NCI-H510A (cell line): ENCODE measurements at regions not wholly inside any gene's neighbourhood (a gene's known extent, or its start where the extent isn't known, plus 50 kb on each side); places are given as distances from the start of the nearest gene placed in this dataset.
A peak's percentile ranks its signal among the peaks of the same experiment; 100 is the strongest.
"Not testable (repeated sequence)": the region's sequence is repeated elsewhere in the genome, so short reads cannot be mapped to it uniquely, and the experiment has no call there.

Experiments
- DNase-seq: peaks from one replicate; lab custom pipeline; 2025; lab: John Stamatoyannopoulos, UW

DNA sequence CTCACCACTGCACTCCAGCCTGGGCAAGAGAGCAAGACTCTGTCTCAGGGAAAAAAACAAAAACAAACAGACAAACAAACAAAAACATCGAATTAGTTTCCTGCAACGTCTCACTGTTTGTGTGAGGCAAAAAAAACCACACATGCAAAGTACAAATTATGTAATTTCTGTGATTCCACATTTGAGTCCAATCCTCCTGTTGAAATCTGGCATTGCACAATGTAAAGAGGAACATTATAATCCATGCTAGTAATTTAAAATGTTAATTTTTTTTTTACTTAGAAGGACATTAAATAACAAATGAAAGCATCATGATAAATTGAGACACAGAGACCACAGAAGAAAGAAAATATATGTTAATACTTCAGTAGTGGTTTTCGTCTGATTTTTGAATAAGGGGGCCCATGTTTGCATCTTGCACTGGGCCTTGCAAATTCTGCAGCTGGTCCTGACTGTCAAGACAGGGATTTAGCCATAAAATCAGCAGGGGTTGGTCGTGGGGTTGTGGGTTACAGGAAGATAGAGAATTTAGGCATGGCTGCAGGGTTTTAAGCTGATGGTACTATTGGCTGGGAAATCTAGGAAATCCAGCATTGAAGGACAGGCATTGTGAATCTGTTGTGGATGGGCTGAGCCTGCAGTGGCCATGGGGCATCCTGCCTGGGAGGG is 102.6 kb upstream of the ALDH3B2 start:
- no peak for DNase-seq

DNA sequence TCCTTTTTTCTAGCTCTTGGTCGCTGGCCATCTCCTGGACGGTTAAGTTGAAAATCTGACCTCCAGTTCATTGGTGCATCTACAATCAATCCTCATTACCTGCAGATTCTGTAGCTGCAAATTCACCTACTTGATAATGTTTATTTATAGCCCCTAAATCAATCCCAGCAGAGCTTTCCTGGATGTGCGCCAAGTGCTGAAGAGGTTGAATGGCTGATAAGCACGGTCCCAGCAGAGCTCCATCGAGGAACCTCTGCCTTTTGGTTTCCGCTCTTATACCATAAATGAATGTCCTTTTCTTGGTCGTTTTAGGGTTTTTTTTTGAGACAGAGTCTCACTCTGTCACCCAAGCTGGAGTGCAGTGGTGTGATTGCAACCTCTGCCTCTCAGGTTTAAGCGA is 99.8 kb upstream of the ALDH3B2 start:
- DNase-seq: peak; percentile 49

DNA sequence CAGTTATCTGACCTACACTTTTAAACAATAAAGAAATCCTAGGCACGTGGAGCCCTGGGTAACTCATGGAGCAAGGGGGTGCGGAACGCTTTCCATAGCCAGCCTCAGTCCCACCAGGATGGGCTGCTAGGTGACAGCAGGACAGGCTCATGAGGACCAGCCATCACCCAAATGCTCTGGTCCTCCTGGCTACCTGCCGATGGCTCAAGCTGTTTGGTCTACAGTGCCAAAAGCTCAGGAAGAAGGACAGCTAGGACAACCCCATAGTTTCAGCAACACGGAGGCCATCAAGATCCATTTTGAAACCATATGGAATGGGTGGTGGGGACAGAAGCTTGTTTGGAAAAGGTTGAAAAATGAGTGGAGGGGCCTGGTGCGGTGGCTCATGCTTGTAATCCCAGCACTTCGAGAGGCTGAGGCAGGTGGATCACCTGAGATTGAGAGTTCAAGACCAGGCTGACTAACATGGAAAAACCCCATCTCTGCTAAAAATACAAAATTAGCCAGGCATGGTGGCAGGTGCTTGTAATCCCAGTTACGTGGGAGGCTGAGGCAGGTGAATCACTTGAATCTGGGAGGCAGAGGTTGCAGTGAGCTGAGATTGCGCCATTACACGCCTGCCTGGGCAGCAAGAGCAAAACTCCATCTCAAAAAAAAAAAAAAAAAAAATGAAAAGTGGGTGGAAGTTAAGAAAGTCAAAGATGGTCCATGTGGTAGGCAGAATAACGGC is 93.7 kb upstream of the ALDH3B2 start:
- DNase-seq: not testable (repeated sequence)

- DNase-seq: not testable (repeated sequence)
Observed at GRCh38 chr11:67761211-67761610, 86.8 kb upstream of the ALDH3B2 start.

DNA sequence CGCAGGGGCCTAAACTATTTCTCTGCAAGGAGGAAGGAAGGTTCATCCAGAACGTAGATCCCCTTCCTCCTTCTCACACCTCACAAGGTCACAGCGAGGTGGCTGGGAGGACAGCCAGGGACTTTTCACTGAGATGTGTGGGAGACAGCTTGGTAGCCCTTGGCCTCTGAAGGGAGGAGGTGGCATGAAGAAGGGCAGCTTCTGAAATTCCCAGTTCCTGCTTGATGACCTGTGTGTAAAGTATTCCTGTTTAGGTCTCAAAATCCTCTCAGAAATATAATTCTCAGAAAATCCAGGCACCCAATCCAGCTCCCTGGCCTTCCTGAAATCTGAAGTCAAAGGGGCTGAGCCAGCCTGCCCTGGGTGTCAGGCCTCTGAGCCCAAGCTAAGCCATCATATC is 84.9 kb upstream of the ALDH3B2 start:
- DNase-seq: not testable (repeated sequence)

- DNase-seq: not testable (repeated sequence)
Observed at GRCh38 chr11:67758467-67758866, 84.0 kb upstream of the ALDH3B2 start.

DNA sequence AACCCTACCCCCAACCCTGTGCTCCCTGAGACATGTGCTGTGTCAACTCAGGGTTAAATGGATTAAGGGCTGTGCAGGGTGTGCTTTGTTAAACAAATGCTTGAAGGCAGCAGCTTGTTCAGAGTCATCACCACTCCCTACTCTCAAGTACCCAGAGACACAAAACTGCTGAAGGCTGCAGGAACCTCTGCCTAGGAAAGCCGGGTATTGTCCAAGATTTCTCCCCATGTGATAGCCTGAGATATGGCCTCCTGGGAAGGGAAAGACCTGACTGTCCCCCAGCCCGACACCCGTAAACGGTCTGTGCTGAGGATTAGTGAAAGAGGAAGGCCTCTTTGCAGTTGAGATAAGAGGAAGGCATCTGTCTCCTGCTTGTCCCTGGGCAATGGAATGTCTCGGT is 83.6 kb upstream of the ALDH3B2 start:
- DNase-seq: peak; percentile 16

- DNase-seq: not testable (repeated sequence)
Observed at GRCh38 chr11:67753820-67754219, 79.4 kb upstream of the ALDH3B2 start.

GRCh38 chr11:67745181-67745726 is 70.8 kb upstream of the ALDH3B2 start:
- no peak for DNase-seq

GRCh38 chr11:67744231-67744630 is 69.8 kb upstream of the ALDH3B2 start:
- not testable (repeated sequence) for DNase-seq

GRCh38 chr11:67738231-67738630 is 63.8 kb upstream of the ALDH3B2 start:
- not testable (repeated sequence) for DNase-seq

DNA sequence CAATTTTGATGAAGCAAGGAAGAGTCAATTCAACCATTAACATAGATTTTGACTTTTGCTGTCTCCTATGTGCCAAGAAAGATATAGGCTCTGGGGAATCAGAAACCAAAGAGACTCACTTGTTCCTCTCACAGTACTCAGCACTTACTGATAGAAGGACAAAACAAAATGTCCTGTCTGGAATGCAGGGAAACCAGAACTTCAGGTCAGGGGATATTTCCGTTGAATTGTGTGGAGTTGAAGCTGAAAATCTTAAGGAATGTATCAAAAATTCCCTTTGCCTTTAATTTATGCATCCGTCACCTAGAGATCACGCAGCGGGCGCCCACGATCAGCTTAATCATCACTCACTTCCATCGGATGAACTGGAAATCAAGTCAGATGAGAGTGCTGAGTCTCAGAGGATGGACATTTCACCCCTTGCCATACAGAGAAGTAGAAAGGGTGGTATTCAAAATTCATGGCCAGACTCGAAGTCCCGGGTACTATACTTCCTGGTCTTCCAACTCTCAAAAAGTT is 63.2 kb upstream of the ALDH3B2 start:
- not testable (repeated sequence) for DNase-seq

- DNase-seq: peak; percentile 74
Observed at GRCh38 chr11:67732045-67732787, 57.8 kb upstream of the ALDH3B2 start.

- peak; percentile 46 for DNase-seq
Observed at GRCh38 chr11:67731583-67731982, 57.2 kb upstream of the ALDH3B2 start.

GRCh38 chr11:67728163-67728571 is 53.7 kb upstream of the ALDH3B2 start:
- DNase-seq: not testable (repeated sequence)

- not testable (repeated sequence) for DNase-seq
Observed at GRCh38 chr11:67727066-67728040, 52.9 kb upstream of the ALDH3B2 start.
